ENCODE measurements at regions not wholly inside any gene's neighbourhood (a gene's known extent, or its start where the extent isn't known, plus 50 kb on each side); places are given as distances from the start of the nearest gene placed in this dataset.

DNA sequence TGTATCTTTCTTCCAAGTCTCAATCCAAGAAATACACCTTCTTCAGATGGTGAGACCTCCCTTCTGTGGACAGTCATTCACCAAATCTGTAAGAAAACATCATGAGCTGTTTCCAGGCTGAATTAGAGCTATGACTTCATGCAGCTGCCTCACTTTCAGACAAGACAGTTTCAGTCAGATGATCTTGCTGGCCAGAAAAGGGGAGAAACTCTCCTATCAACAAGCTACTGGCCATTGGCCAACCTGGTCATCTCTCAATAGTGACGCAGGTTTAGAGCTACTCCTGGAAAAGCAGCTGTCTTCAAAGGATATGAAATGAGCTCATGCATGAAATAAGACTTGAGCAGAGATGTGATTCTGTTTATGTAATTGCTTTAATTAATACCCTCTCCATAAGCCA lies 69.6 kb upstream of the NDP start:
- TF ChIP-seq POLR2A (IDR thresholded peaks at IDR 0.05) (no peak), CTCF (IDR thresholded peaks at IDR 0.05 in 8 of 11, conservative IDR thresholded peaks at IDR 0.05 in 3 of 11) (no peak), POLR2AphosphoS5 (IDR thresholded peaks at IDR 0.05) (no peak)
